ENCODE measurements at regions not wholly inside any gene's neighbourhood (a gene's known extent, or its start where the extent isn't known, plus 50 kb on each side); places are given as distances from the start of the nearest gene placed in this dataset.

DNA sequence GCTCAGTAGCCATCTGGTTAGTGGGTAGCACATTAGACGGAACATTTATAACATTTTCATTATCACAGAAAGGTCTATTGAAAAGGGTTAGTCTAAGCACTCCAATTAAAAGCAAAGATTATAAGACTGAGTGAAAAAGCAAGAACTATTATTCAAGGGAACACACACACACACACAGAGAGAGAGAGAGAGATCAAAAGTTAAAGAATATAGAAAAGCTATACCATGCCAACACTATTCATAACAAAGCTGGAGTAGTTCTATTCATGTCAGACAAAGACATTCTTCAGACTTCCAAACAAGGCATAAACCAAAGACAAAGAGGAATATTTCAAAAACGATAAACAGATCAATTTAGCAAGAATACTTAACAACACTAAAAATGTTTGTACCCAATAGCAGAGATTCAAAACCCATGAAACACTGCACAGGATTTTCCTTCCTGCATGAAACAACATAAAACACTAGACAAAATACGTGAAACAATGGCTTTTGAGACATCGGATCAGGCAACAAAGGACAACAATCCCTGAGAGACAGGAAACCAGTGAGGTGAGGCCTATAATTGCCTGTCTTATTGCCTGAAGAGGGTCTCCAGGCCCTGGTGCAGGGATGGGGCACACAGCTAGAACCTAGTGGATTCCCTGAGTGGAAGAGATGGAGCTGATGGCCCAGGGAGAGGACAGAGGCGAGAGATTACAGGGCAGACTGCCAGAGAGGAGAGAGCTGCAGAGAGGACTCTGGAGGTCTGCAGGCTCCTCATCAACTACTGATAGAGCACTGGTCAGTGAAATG is 83.6 kb upstream of the NPAS2 start:
- no peak overlapping the region for H3K4me3 ChIP-seq (ENCODE audit: low read length)
- no peak for DNase-seq (ENCODE audit: low read depth)
- TF ChIP-seq, protein P1, sequence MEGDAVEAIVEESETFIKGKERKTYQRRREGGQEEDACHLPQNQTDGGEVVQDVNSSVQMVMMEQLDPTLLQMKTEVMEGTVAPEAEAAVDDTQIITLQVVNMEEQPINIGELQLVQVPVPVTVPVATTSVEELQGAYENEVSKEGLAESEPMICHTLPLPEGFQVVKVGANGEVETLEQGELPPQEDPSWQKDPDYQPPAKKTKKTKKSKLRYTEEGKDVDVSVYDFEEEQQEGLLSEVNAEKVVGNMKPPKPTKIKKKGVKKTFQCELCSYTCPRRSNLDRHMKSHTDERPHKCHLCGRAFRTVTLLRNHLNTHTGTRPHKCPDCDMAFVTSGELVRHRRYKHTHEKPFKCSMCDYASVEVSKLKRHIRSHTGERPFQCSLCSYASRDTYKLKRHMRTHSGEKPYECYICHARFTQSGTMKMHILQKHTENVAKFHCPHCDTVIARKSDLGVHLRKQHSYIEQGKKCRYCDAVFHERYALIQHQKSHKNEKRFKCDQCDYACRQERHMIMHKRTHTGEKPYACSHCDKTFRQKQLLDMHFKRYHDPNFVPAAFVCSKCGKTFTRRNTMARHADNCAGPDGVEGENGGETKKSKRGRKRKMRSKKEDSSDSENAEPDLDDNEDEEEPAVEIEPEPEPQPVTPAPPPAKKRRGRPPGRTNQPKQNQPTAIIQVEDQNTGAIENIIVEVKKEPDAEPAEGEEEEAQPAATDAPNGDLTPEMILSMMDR (conservative IDR thresholded peaks at IDR 0.05; ENCODE audit: low read length) = no peak

GRCh38 chr2:100739735-100740432 is 80.1 kb upstream of the NPAS2 start:
- H3K4me3 ChIP-seq (ENCODE audit: low read length) = no peak overlapping the region
- TF ChIP-seq, protein P1 (conservative IDR thresholded peaks at IDR 0.05; ENCODE audit: low read length) = no peak
- no peak for DNase-seq (ENCODE audit: low read depth)

DNA sequence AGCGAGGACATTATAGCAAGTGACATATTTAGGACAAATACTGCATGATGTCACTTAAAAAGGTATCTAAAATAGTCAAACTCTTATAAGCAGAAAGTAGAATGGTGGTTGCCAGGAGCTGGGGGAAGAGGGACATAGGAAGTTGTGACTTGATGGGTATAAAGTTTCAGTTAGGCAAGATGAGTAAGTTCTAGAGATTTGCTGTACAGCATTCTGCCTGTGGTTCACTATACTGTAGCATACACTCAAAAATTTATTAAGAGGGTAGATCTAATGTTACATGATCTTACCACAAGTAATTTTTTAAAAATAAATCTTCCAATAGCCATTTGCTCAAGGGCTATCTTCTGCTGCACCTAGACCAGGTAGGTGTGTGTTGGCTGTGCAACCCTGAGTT is 78.1 kb upstream of the NPAS2 start:
- no peak overlapping the region for H3K4me3 ChIP-seq (ENCODE audit: low read length)
- DNase-seq (ENCODE audit: low read depth) = peak; percentile 41
- TF ChIP-seq, protein P1 (conservative IDR thresholded peaks at IDR 0.05; ENCODE audit: low read length) = no peak

- H3K4me3 ChIP-seq (ENCODE audit: low read length) = peak overlapping the region; percentile 18
- TF ChIP-seq, protein P1 (conservative IDR thresholded peaks at IDR 0.05; ENCODE audit: low read length) = no peak; the same call in 1 of the 2 replicates
- DNase-seq (ENCODE audit: low read depth) = peak; percentile 100
Measured at GRCh38 chr2:100742277-100743254, 77.4 kb upstream of the NPAS2 start.

DNA sequence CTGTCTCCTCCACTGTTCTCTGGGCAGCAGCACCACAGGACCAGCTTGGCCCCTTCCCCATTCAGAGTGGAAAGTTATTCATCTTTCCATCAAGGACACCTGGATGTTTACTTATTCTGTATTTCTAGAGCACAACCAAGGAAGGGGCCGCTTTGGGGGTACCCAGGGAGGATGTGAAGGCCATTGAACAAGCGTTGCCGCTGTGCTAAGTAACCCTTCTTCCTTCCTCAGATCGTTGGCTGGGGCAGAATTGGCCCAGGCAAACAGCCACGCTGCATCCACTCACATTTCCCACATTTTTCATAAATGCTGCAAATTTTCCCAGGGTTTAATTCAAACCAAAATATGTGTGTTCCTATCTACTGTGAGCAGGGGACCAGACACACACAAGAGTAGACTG is 76.2 kb upstream of the NPAS2 start:
- H3K4me3 ChIP-seq (ENCODE audit: low read length) = no peak overlapping the region
- peak; percentile 50 for DNase-seq (ENCODE audit: low read depth)
- TF ChIP-seq, protein P1 (conservative IDR thresholded peaks at IDR 0.05; ENCODE audit: low read length) = no peak

GRCh38 chr2:100744184-100744583 is 75.8 kb upstream of the NPAS2 start:
- no peak for DNase-seq (ENCODE audit: low read depth)
- TF ChIP-seq, protein P1 (conservative IDR thresholded peaks at IDR 0.05; ENCODE audit: low read length) = no peak
- H3K4me3 ChIP-seq (ENCODE audit: low read length) = no peak overlapping the region
